CD4-positive, alpha-beta T cell (primary cell): ENCODE measurements at regions not wholly inside any gene's neighbourhood (a gene's known extent, or its start where the extent isn't known, plus 50 kb on each side); places are given as distances from the start of the nearest gene placed in this dataset.

ENCODE experiments used
- ATAC-seq: fragments of 200-7000 bp; cut with Tn5 transposase; one replicate; pipeline ENCODE4 v1.10.0; 2022; ENCODE audit warnings: mild to moderate bottlenecking; ENCODE audit not compliant: poor library complexity
- CTCF ChIA-PET: fragments of 350-600 bp; sonication (Branson Sonifier 250); formaldehyde crosslinking; loops from one replicate; lab custom pipeline; 2021; ENCODE audit warnings: antibody characterized with exemption, inconsistent platforms; lab: Charles Lee
- POLR2A ChIA-PET: fragments of 350-600 bp; sonication (Branson Sonifier 250); formaldehyde crosslinking; loops from one replicate; lab custom pipeline; 2021; ENCODE audit warnings: antibody characterized with exemption, inconsistent platforms; lab: Charles Lee
- DNase-seq, 14 experiments: peaks; one replicate each; pipeline ENCODE4 v3.0.0-alpha.2; 2013 to 2020; ENCODE audit warnings: mixed read lengths in 2 of 14
- H3K27ac ChIP-seq, 2 donors: one replicate each; pipeline versions ENCODE4 v1.5.1 to v1.7.0; 2013; ENCODE audit warnings: low read length in 2 of 2, low read depth in 1 of 2, mild to moderate bottlenecking in 1 of 2
- H3K27me3 ChIP-seq, 2 experiments: 1 replicate in 1 of 2; 2 replicates in 1 of 2; pipeline versions ENCODE4 v1.6.1 to v1.7.0; 2013; ENCODE audit warnings: low read length in 2 of 2, control low read depth in 1 of 2, mild to moderate bottlenecking in 1 of 2, moderate library complexity in 1 of 2; ENCODE audit not compliant: insufficient read depth in 2 of 2, control insufficient read depth in 1 of 2
- H3K36me3 ChIP-seq: one replicate; pipeline ENCODE4 v1.6.1; 2013; ENCODE audit warnings: low read length, control low read depth; ENCODE audit not compliant: insufficient read depth
- H3K4me1 ChIP-seq: one replicate; pipeline ENCODE4 v1.6.1; 2013; ENCODE audit warnings: low read length, control low read depth; ENCODE audit not compliant: insufficient read depth
- H3K4me3 ChIP-seq: one replicate; pipeline ENCODE4 v1.5.1; 2013; ENCODE audit warnings: mild to moderate bottlenecking, low read length, moderate library complexity
- H3K9me3 ChIP-seq, 2 experiments: 1 replicate in 1 of 2; 2 replicates in 1 of 2; pipeline versions ENCODE4 v1.6.1 to v1.7.0; 2013; ENCODE audit warnings: low read length in 2 of 2, mild to moderate bottlenecking in 2 of 2, control low read depth in 1 of 2, moderate library complexity in 1 of 2; ENCODE audit not compliant: control insufficient read depth in 1 of 2, insufficient read depth in 1 of 2
- H3K27ac Mint-ChIP-seq: one replicate; pipeline ENCODE4 v1.8.0; 2020; ENCODE audit warnings: mixed read lengths
- H3K27me3 Mint-ChIP-seq: one replicate; pipeline ENCODE4 v1.8.0; 2021; ENCODE audit warnings: mixed read lengths
- H3K36me3 Mint-ChIP-seq: one replicate; pipeline ENCODE4 v1.8.0; 2021; ENCODE audit warnings: low read depth, mixed read lengths
- H3K4me1 Mint-ChIP-seq: one replicate; pipeline ENCODE4 v1.8.0; 2021; ENCODE audit warnings: low read depth, mixed read lengths
- H3K4me3 Mint-ChIP-seq: one replicate; pipeline ENCODE4 v1.8.0; 2020; ENCODE audit warnings: mild to moderate bottlenecking, mixed read lengths
- H3K9me3 Mint-ChIP-seq: one replicate; pipeline ENCODE4 v1.8.0; 2020; ENCODE audit warnings: mixed read lengths
- intact Hi-C, 2 experiments: fragments of 100-400 bp; cut with DNase I in 1 of 2; cut with micrococcal nuclease in 1 of 2; formaldehyde crosslinking; loops; one replicate each; pipeline versions ENCODE4 v1.15.1 to v1.9.0; 2023 to 2025; cut with DNase I, micrococcal nuclease
- TF ChIP-seq, protein P1 (sequence below): fragments of 200-600 bp; IDR thresholded peaks from one replicate; pipeline ENCODE4 v1.8.0; 2022; ENCODE audit warnings: antibody characterized with exemption, mild to moderate bottlenecking

DNA sequence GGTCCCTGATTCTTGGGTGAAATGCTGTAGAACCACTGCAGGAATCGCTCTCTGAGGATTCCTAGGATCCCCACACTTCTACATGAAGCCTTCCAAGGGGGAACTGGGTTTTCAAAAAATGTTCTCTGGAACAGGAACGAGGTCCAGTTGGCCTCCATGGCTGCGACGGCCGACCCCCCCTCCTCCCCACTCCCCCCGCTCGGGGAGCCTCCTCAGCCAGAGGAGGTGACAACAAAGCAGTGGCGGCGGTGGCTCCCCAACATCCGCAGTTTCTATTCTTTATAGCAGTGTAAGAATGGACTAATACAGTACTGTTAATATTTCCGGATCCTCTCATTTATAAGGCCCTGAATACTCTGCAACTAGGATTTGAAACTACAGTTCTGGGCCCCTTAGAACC lies 84.0 kb upstream of the PLAAT1 start:
- ATAC-seq (no peak), DNase-seq (no peak)
- no peaks in the 10 kb centered on the region for H3K9me3 Mint-ChIP-seq
- TF ChIP-seq, protein P1, sequence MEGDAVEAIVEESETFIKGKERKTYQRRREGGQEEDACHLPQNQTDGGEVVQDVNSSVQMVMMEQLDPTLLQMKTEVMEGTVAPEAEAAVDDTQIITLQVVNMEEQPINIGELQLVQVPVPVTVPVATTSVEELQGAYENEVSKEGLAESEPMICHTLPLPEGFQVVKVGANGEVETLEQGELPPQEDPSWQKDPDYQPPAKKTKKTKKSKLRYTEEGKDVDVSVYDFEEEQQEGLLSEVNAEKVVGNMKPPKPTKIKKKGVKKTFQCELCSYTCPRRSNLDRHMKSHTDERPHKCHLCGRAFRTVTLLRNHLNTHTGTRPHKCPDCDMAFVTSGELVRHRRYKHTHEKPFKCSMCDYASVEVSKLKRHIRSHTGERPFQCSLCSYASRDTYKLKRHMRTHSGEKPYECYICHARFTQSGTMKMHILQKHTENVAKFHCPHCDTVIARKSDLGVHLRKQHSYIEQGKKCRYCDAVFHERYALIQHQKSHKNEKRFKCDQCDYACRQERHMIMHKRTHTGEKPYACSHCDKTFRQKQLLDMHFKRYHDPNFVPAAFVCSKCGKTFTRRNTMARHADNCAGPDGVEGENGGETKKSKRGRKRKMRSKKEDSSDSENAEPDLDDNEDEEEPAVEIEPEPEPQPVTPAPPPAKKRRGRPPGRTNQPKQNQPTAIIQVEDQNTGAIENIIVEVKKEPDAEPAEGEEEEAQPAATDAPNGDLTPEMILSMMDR: no peak
- Histone ChIP-seq H3K36me3 (no peaks in the 10 kb centered on the region), H3K27me3 (no peaks in the 10 kb centered on the region), H3K27ac (no peak overlapping the region), H3K9me3 (peaks cover 0 to 4% of the 10 kb centered on the region in 2 experiments), H3K4me3 (no peak overlapping the region), H3K4me1 (no peaks in the 10 kb centered on the region)
- no peaks in the 10 kb centered on the region for H3K36me3 Mint-ChIP-seq
- no peak overlapping the region for H3K4me3 Mint-ChIP-seq
- ChIA-PET POLR2A (no interaction called here), CTCF (no interaction called here)
- no peaks in the 10 kb centered on the region for H3K27me3 Mint-ChIP-seq
- no peaks in the 10 kb centered on the region for H3K4me1 Mint-ChIP-seq
- intact Hi-C loops: no loop called here
- no peak overlapping the region for H3K27ac Mint-ChIP-seq

DNA sequence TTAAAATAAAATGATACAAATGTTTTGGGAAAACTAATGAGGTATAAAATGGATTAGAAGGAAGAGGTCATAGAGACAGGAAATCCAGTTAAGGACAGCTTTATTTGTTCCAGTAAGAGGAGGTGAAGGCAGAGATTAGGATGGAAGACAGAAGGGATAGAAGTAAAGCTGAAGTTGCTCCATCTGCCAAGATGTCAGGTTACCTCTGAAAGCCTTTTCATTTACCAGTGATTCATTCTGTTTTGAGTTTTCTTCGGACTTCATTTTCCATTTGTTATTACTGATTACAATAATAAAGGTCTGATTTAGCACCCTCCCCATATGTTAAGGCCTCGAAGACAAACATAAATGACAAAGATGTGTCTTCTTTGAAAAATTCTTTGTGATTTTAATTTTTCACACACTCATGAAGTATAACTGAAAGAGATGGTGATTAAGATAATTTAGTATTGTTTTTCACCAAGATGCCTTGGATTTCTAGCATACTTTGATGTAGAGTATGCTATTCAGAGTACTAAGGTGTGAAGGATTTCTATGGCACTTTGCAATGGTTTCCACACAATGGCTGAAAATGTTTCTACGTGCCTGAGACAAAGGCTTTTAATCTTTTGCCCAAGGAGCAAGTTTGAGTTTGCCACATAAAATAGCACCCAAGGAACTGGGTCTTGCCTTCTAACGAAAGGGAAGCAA lies 75.4 kb upstream of the PLAAT1 start:
- no peaks in the 10 kb centered on the region for H3K4me1 ChIP-seq
- no peak overlapping the region for H3K27ac ChIP-seq
- Mint-ChIP-seq H3K9me3 (no peaks in the 10 kb centered on the region), H3K4me3 (no peak overlapping the region), H3K27me3 (peaks cover 10% of the 10 kb centered on the region), H3K36me3 (no peaks in the 10 kb centered on the region), H3K4me1 (no peaks in the 10 kb centered on the region), H3K27ac (no peak overlapping the region)
- DNase-seq (no peak), ATAC-seq (no peak)
- H3K4me3 ChIP-seq: no peak overlapping the region
- no peaks in the 10 kb centered on the region for H3K27me3 ChIP-seq
- TF ChIP-seq, protein P1: no peak
- intact Hi-C loops: no loop called here
- no peaks in the 10 kb centered on the region for H3K36me3 ChIP-seq
- POLR2A ChIA-PET: no interaction called here
- CTCF ChIA-PET: no interaction called here
- no peaks in the 10 kb centered on the region for H3K9me3 ChIP-seq

DNA sequence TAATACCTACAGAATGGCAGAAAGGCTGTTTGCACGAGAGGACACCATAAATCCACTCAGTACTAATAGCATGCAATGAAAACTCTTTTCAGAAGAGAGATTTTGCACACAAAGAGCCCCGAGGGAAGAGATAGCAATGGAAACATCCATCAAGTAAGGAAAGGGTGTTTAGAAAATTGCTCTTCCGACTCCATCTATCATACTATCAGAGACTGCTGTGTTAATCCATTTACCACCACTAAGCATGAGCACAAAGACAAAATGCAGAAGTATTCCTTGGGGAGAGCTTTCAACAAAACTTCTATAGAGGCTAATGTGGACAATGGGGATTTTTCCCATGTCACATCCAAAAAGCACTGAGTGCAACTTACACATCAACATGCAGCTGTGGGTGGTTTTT lies 72.1 kb upstream of the PLAAT1 start:
- no peaks in the 10 kb centered on the region for H3K27me3 ChIP-seq
- TF ChIP-seq, protein P1: no peak
- H3K9me3 ChIP-seq: no peaks in the 10 kb centered on the region
- no peak overlapping the region for H3K4me3 ChIP-seq
- H3K27ac ChIP-seq: no peak overlapping the region
- intact Hi-C loops: no loop called here
- ATAC-seq (no peak), DNase-seq (no peak)
- ChIA-PET POLR2A (no interaction called here), CTCF (no interaction called here)
- Mint-ChIP-seq H3K36me3 (no peaks in the 10 kb centered on the region), H3K4me1 (no peaks in the 10 kb centered on the region), H3K4me3 (no peak overlapping the region), H3K27me3 (peaks cover 10% of the 10 kb centered on the region), H3K27ac (no peak overlapping the region), H3K9me3 (no peaks in the 10 kb centered on the region)
- no peaks in the 10 kb centered on the region for H3K36me3 ChIP-seq
- H3K4me1 ChIP-seq: no peaks in the 10 kb centered on the region
